ENCODE measurements at regions not wholly inside any gene's neighbourhood (a gene's known extent, or its start where the extent isn't known, plus 50 kb on each side); places are given as distances from the start of the nearest gene placed in this dataset.

DNA sequence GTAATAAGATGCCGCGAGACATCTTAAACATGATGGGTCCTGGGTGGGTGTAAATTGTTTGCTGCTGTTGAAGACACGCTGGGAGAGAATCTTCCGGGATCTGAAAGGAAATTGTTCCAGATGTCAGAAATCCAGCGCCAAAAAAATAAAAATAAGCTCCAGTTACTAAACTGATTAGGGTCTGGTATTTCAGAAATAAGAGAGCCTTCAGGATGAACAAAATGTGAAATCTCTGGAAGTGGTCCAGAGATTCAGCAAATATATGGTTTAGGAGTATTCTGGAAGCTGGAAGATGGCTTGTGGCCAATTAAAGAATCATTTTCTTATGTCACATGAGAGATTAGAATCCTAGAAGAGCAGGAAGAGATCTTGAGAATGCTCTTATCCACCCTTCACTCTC lies 75.8 kb upstream of the NHS start:
- Histone ChIP-seq H3K9me3 (no peaks in the 10 kb centered on the region), H3K27ac (no peak overlapping the region), H3K27me3 (no peaks in the 10 kb centered on the region), H3K4me3 (no peak overlapping the region), H3K4me1 (no peaks in the 10 kb centered on the region), H3K36me3 (no peaks in the 10 kb centered on the region)
- TF ChIP-seq, protein P1, sequence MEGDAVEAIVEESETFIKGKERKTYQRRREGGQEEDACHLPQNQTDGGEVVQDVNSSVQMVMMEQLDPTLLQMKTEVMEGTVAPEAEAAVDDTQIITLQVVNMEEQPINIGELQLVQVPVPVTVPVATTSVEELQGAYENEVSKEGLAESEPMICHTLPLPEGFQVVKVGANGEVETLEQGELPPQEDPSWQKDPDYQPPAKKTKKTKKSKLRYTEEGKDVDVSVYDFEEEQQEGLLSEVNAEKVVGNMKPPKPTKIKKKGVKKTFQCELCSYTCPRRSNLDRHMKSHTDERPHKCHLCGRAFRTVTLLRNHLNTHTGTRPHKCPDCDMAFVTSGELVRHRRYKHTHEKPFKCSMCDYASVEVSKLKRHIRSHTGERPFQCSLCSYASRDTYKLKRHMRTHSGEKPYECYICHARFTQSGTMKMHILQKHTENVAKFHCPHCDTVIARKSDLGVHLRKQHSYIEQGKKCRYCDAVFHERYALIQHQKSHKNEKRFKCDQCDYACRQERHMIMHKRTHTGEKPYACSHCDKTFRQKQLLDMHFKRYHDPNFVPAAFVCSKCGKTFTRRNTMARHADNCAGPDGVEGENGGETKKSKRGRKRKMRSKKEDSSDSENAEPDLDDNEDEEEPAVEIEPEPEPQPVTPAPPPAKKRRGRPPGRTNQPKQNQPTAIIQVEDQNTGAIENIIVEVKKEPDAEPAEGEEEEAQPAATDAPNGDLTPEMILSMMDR (IDR thresholded peaks at IDR 0.05) = no peak
- WGBS, 2 donors = 76 to 84% methylated on average over 5 of the region's 5 CpGs
- ATAC-seq (no peak), FAIRE-seq (peak; percentile 61), DNase-seq (no peak)
- intact Hi-C loops (cut with DNase I) = no loop called here

DNA sequence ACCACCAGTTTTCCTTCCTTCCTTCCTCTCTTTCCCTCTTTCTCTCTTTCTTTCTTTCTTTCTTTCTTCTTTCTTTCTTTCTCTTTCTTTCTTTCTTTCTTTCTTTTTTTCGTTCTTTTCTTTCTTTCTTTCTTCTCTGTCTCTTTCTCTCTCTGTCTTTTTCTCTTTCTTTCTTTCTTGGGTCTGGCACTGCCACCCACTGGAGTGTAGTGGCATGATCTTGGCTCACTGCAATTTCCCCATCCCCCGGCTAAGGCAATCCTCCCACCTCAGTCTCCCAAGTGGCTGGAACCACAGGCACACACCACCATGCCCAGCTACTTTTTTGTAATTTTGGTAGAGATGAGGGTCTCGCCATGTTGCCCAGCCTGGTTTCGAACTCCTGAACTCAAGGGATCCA lies 51.6 kb upstream of the NHS start:
- DNase-seq (no peak), ATAC-seq (no peak), FAIRE-seq (no peak)
- TF ChIP-seq, protein P1 (IDR thresholded peaks at IDR 0.05) = no peak
- Histone ChIP-seq H3K4me3 (no peak overlapping the region), H3K4me1 (no peaks in the 10 kb centered on the region), H3K36me3 (no peaks in the 10 kb centered on the region), H3K9me3 (no peaks in the 10 kb centered on the region), H3K27me3 (no peaks in the 10 kb centered on the region), H3K27ac (no peak overlapping the region)
- intact Hi-C loops (cut with DNase I) = no loop called here
- 68 to 85% methylated on average over 4 of the region's 4 CpGs for WGBS, 2 donors
